Lung (tissue), 11 donors: ENCODE measurements at regions not wholly inside any gene's neighbourhood (a gene's known extent, or its start where the extent isn't known, plus 50 kb on each side); places are given as distances from the start of the nearest gene placed in this dataset.
"Not testable (repeated sequence)": the region's sequence is repeated elsewhere in the genome, so short reads cannot be mapped to it uniquely, and the experiment has no call there.

Experiments used
- ATAC-seq: fragments of 200-7000 bp; cut with Tn5 transposase; one replicate; pipeline ENCODE4 v1.9.1; 2020; ENCODE audit warnings: moderate number of reproducible peaks; ENCODE audit not compliant: insufficient read depth, low FRiP score
- DNase-seq, 3 donors: peaks; one replicate each; pipeline ENCODE4 v3.0.0-alpha.2; 2013 to 2017
- H3K27ac ChIP-seq, 2 donors: one replicate each; pipeline ENCODE4 v1.5.1; 2013; ENCODE audit warnings: mild to moderate bottlenecking in 2 of 2, moderate library complexity in 2 of 2, control low read depth in 1 of 2, inconsistent platforms in 1 of 2, low read depth in 1 of 2, low read length in 1 of 2
- H3K27me3 ChIP-seq, 3 donors: one replicate each; pipeline ENCODE4 v1.5.1; 2013; ENCODE audit warnings: low read length in 2 of 3; ENCODE audit not compliant: control insufficient read depth in 3 of 3, insufficient read depth in 3 of 3
- H3K36me3 ChIP-seq, 4 donors: one replicate each; pipeline ENCODE4 v1.5.1; 2013; ENCODE audit warnings: low read length in 4 of 4, mild to moderate bottlenecking in 1 of 4, moderate library complexity in 1 of 4; ENCODE audit not compliant: control insufficient read depth in 4 of 4, insufficient read depth in 4 of 4
- H3K4me1 ChIP-seq, 5 donors: one replicate each; pipeline ENCODE4 v1.5.1; 2013; ENCODE audit warnings: low read length in 5 of 5, mild to moderate bottlenecking in 2 of 5, moderate library complexity in 1 of 5; ENCODE audit not compliant: control insufficient read depth in 5 of 5, insufficient read depth in 5 of 5
- H3K4me3 ChIP-seq: one replicate; pipeline ENCODE4 v1.5.1; 2013; ENCODE audit warnings: mild to moderate bottlenecking, control low read depth, moderate library complexity
- H3K9ac ChIP-seq, 2 donors: one replicate each; pipeline ENCODE4 v1.5.1; 2013; ENCODE audit warnings: low read length in 2 of 2, control low read depth in 1 of 2; ENCODE audit not compliant: insufficient read depth in 1 of 2
- H3K9me3 ChIP-seq, 4 donors: one replicate each; pipeline ENCODE4 v1.5.1; 2013; ENCODE audit warnings: low read length in 3 of 4, mild to moderate bottlenecking in 1 of 4, moderate library complexity in 1 of 4; ENCODE audit not compliant: control insufficient read depth in 4 of 4, insufficient read depth in 3 of 4
- WGBS, 2 donors: extraction: QIAGEN DNeasy Blood & Tissue Kit; methylation state at CpG; one replicate each; pipeline ENCODE4 v1.1.7; 2013; 5-methylcytosine and 5-hydroxymethylcytosine counted together
- TF ChIP-seq, protein P1 (sequence below): IDR thresholded peaks from 2 replicates; pipeline ENCODE4 v1.5.1; 2012; ENCODE audit warnings: mild to moderate bottlenecking; ENCODE audit errors: control extremely low read depth, extremely low read depth
- donor health status: control.
- donor health status: control.
- donor health status: Bipolar disorder and iron deficiency.
- donor health status: healthy.
- donor health status: DM: yes; HTN: yes; CAD: no.

- H3K36me3 ChIP-seq = no peaks in the 10 kb centered on the region
- no peak overlapping the region for H3K4me3 ChIP-seq
- 53 to 69% methylated on average over 1 of the region's 1 CpG for WGBS, 2 donors
- H3K4me1 ChIP-seq = no peaks in the 10 kb centered on the region
- no peak overlapping the region for H3K9ac ChIP-seq
- no peaks in the 10 kb centered on the region for H3K27me3 ChIP-seq
- DNase-seq (no peak), ATAC-seq (no peak)
- no peak overlapping the region for H3K27ac ChIP-seq
- TF ChIP-seq, protein P1, sequence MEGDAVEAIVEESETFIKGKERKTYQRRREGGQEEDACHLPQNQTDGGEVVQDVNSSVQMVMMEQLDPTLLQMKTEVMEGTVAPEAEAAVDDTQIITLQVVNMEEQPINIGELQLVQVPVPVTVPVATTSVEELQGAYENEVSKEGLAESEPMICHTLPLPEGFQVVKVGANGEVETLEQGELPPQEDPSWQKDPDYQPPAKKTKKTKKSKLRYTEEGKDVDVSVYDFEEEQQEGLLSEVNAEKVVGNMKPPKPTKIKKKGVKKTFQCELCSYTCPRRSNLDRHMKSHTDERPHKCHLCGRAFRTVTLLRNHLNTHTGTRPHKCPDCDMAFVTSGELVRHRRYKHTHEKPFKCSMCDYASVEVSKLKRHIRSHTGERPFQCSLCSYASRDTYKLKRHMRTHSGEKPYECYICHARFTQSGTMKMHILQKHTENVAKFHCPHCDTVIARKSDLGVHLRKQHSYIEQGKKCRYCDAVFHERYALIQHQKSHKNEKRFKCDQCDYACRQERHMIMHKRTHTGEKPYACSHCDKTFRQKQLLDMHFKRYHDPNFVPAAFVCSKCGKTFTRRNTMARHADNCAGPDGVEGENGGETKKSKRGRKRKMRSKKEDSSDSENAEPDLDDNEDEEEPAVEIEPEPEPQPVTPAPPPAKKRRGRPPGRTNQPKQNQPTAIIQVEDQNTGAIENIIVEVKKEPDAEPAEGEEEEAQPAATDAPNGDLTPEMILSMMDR = no peak
- H3K9me3 ChIP-seq = no peaks in the 10 kb centered on the region
These were observed 610.4 kb upstream of the CDH10 start for GRCh38 chr5:25255128-25255527.

DNA sequence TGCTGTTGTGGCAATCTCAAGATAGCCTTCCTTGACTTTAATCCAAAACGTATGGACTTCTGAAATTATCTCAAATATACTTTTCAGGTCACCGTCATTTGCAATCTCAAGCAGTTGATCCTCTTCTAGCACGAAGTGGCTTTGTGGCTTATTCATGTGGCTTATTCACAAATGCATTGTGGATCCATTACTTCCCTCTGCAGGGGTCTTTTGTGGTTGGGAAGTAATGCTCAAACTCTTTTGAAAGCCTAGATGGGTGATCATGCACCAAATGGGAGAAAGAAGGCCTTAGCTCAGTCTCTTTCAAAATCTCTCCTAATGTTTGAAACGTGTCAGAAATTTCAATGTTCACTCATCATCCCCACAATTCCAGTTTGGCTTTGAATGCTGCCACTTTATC is 597.2 kb upstream of the CDH10 start:
- Histone ChIP-seq H3K36me3 (no peaks in the 10 kb centered on the region), H3K27ac (no peak overlapping the region), H3K9me3 (peaks cover 0 to 9% (median 0%) of the 10 kb centered on the region in 4 donors), H3K9ac (no peak overlapping the region), H3K4me1 (no peaks in the 10 kb centered on the region), H3K4me3 (no peak overlapping the region), H3K27me3 (no peaks in the 10 kb centered on the region)
- ATAC-seq (no peak), DNase-seq (no peak)
- WGBS, 2 donors = 69 to 78% methylated on average over 4 of the region's 4 CpGs
- TF ChIP-seq, protein P1 = no peak

DNA sequence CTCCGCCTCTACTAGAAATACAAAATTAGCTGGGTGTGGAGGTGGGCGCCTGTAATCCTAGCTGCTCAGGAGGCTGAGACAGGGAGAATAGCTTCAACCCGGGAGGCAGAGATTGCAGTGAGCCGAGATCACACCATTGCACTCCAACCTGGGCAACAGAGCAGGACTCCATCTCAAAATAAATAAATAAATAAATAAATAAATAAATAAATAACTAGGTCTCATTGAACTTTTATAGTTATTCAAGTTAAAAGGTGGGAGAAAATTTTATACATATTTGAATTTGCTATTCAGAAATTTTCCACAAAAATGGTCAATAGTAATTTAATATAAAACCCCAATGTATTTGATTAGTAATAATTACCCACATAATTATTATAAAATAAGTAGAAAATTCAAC is 593.9 kb upstream of the CDH10 start:
- H3K4me3 ChIP-seq, ATAC-seq, H3K9me3 ChIP-seq, H3K9ac ChIP-seq, DNase-seq, H3K4me1 ChIP-seq, H3K36me3 ChIP-seq, H3K27me3 ChIP-seq, H3K27ac ChIP-seq: not testable (repeated sequence)
- 88 to 97% methylated on average over 4 of the region's 4 CpGs for WGBS, 2 donors

- 65 to 74% methylated on average over 10 of the region's 10 CpGs for WGBS, 2 donors
- no peak for DNase-seq
These were observed 579.7 kb upstream of the CDH10 start for GRCh38 chr5:25224316-25224982.

DNA sequence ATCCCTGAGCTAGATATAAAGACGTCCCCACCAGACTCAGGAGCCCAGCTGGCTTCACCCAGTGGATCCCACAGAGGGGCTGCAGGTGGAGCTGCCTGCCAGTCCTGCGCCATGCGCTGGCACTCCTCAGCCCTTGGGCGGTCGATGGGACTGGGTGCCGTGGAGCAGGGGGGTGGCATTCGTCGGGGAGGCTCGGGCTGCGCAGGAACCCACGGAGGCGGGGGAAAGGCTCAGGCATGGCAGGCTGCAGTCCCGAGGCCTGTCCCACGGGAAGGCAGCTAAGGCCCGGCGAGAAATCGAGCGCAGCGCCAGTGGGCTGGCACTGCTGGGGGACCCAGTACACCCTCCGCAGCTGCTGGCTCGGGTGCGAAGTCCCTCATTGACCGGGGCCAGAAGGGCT is 555.1 kb upstream of the CDH10 start:
- DNase-seq, H3K27ac ChIP-seq, H3K4me3 ChIP-seq, H3K9ac ChIP-seq, H3K4me1 ChIP-seq, H3K36me3 ChIP-seq, H3K9me3 ChIP-seq, ATAC-seq, H3K27me3 ChIP-seq: not testable (repeated sequence)
- WGBS, 2 donors = 95 to 96% methylated on average over 21 to 23 of the region's 23 CpGs

More at GRCh38 chr5:25224316-25224982, 579.7 kb upstream of the CDH10 start:
- Histone ChIP-seq H3K36me3 (no peaks in the 10 kb centered on the region), H3K27me3 (no peaks in the 10 kb centered on the region), H3K4me3 (no peak overlapping the region), H3K4me1 (no peaks in the 10 kb centered on the region), H3K9ac (no peak overlapping the region), H3K9me3 (no peaks in the 10 kb centered on the region), H3K27ac (no peak overlapping the region)
- TF ChIP-seq, protein P1 = no peak
- ATAC-seq = no peak
